Prostate gland (tissue), 2 donors: ENCODE measurements at regions not wholly inside any gene's neighbourhood (a gene's known extent, or its start where the extent isn't known, plus 50 kb on each side); places are given as distances from the start of the nearest gene placed in this dataset.

Experiments
- DNase-seq: peaks from one replicate; pipeline ENCODE4 v3.0.0-alpha.2; 2019; ENCODE audit warnings: low spot score
- H3K27ac ChIP-seq, 2 donors: fragments of 200-600 bp; sonication (generic); 2 replicates each; pipeline ENCODE4 v1.5.1; 2017 to 2019
- H3K27me3 ChIP-seq: fragments of 200-600 bp; sonication (generic); replicated peaks from 2 replicates; pipeline ENCODE4 v1.5.1; 2019; ENCODE audit not compliant: insufficient read depth
- H3K36me3 ChIP-seq, 2 donors: fragments of 200-600 bp; sonication (generic); 1 replicate in 1 of 2; 2 replicates in 1 of 2; pipeline versions ENCODE4 v1.5.1 to v1.8.1; 2017 to 2019
- H3K4me1 ChIP-seq: fragments of 200-600 bp; sonication (generic); replicated peaks from 2 replicates; pipeline ENCODE4 v1.5.1; 2019
- H3K4me3 ChIP-seq, 2 donors: fragments of 200-600 bp; sonication (generic); 2 replicates each; pipeline ENCODE4 v1.5.1; 2017 to 2019
- H3K9me3 ChIP-seq: fragments of 200-600 bp; sonication (generic); 2 replicates; pipeline ENCODE4 v1.5.1; 2017
- POLR2A ChIP-seq: fragments of 450-650 bp; IDR thresholded peaks from one replicate; pipeline ENCODE4 v1.6.1; 2016; ENCODE audit warnings: antibody characterized with exemption, mild to moderate bottlenecking
- POLR2AphosphoS5 ChIP-seq: sonication (generic); formaldehyde crosslinking; IDR thresholded peaks from one replicate; pipeline ENCODE4 v1.6.1; 2017; ENCODE audit warnings: antibody characterized with exemption
- WGBS: methylation state at CpG from one replicate; pipeline ENCODE4 v1.1.5; 2018; 5-methylcytosine and 5-hydroxymethylcytosine counted together
- intact Hi-C: fragments of 100-400 bp; cut with DNase I; formaldehyde crosslinking; loops from one replicate; pipeline ENCODE4 v1.14.2; 2022
- TF ChIP-seq, protein P1 (sequence below), 4 experiments: fragments of 200-600 bp in 2 of 4; fragments of 450-650 bp in 2 of 4; sonication (generic) in 2 of 4; IDR thresholded peaks; 1 replicate in 3 of 4; 2 replicates in 1 of 4; pipeline ENCODE4 v1.5.1; 2016 to 2019; ENCODE audit warnings: antibody characterized with exemption in 4 of 4, mild to moderate bottlenecking in 2 of 4, moderate library complexity in 2 of 4

DNA sequence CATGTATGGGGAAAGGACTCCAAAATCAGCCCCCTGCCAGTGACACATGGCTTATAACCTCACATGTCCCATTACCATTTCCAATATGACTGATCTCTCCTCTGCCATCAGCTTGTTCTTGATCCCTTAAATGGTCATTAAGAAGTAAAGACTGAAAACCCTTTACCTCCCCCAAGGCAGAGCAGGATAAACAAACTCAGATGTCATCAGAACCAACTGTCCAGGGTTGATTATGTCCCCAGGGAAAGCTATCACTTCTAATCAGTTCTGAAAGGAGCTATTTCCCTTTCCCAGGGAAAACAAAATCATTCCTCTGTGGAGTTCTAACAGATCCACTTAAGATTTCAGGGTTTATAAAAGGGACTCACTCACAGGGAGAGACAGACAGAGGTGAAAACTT is 350.9 kb downstream of the SUCLA2 start:
- TF ChIP-seq POLR2A (no peak), POLR2AphosphoS5 (no peak)
- TF ChIP-seq, protein P1, sequence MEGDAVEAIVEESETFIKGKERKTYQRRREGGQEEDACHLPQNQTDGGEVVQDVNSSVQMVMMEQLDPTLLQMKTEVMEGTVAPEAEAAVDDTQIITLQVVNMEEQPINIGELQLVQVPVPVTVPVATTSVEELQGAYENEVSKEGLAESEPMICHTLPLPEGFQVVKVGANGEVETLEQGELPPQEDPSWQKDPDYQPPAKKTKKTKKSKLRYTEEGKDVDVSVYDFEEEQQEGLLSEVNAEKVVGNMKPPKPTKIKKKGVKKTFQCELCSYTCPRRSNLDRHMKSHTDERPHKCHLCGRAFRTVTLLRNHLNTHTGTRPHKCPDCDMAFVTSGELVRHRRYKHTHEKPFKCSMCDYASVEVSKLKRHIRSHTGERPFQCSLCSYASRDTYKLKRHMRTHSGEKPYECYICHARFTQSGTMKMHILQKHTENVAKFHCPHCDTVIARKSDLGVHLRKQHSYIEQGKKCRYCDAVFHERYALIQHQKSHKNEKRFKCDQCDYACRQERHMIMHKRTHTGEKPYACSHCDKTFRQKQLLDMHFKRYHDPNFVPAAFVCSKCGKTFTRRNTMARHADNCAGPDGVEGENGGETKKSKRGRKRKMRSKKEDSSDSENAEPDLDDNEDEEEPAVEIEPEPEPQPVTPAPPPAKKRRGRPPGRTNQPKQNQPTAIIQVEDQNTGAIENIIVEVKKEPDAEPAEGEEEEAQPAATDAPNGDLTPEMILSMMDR (IDR thresholded peaks at IDR 0.05): no peak
- no peak for DNase-seq
- H3K27ac ChIP-seq: no peak overlapping the region
- no peaks in the 10 kb centered on the region for H3K4me1 ChIP-seq
- H3K4me3 ChIP-seq: no peak overlapping the region
- no peaks in the 10 kb centered on the region for H3K36me3 ChIP-seq
- intact Hi-C loops: no loop called here
- no peaks in the 10 kb centered on the region for H3K9me3 ChIP-seq
- no peaks in the 10 kb centered on the region for H3K27me3 ChIP-seq

DNA sequence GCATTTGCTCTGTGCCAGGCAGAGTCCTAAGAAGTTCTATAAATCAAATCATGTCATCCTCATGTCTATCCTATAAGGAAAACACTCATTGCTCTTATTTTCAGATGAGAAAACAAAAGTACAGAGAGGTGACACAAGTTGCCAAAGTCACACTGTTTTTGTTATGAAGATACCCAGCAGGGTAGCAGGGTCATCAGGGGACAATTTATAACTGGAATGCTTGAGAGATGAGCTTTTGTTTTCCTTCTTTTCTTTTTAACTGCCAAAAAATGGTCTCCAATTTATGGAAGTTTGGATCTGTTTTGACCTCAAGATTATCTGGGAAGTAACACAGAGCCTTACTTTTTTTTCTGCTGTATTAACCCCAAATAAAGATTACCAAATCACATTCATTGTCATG is 354.1 kb downstream of the SUCLA2 start:
- H3K4me3 ChIP-seq: no peak overlapping the region
- DNase-seq: no peak
- no peaks in the 10 kb centered on the region for H3K27me3 ChIP-seq
- H3K27ac ChIP-seq: no peak overlapping the region
- intact Hi-C loops: no loop called here
- H3K36me3 ChIP-seq: no peaks in the 10 kb centered on the region
- H3K9me3 ChIP-seq: no peaks in the 10 kb centered on the region
- no peaks in the 10 kb centered on the region for H3K4me1 ChIP-seq
- TF ChIP-seq POLR2A (no peak), POLR2AphosphoS5 (no peak)
- TF ChIP-seq, protein P1 (IDR thresholded peaks at IDR 0.05): no peak

DNA sequence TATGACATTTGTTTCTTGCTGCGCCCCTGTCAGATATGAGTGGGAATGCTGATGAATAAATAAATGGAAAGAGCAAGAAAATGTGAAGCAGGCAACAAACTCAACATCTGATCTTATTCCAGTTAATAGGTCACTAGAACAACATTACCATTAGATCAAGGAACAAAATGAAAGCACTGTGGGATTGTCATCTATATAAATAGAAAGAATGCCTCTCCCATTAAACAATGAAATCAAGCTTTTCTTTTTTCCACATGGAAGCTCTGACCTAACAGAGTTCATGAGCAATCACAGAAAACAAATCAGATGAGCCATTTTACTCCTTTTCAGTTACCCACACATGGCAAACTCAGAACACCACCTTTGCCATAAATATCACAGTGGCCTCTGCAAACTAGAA is 354.8 kb downstream of the SUCLA2 start:
- no peak overlapping the region for H3K27ac ChIP-seq
- WGBS: 86% methylated on average over 1 of the region's 1 CpG
- no peaks in the 10 kb centered on the region for H3K27me3 ChIP-seq
- DNase-seq: no peak
- H3K9me3 ChIP-seq: no peaks in the 10 kb centered on the region
- H3K36me3 ChIP-seq: no peaks in the 10 kb centered on the region
- H3K4me3 ChIP-seq: no peak overlapping the region
- intact Hi-C loops: no loop called here
- TF ChIP-seq POLR2A (no peak), POLR2AphosphoS5 (no peak)
- TF ChIP-seq, protein P1 (IDR thresholded peaks at IDR 0.05): no peak
- no peaks in the 10 kb centered on the region for H3K4me1 ChIP-seq

DNA sequence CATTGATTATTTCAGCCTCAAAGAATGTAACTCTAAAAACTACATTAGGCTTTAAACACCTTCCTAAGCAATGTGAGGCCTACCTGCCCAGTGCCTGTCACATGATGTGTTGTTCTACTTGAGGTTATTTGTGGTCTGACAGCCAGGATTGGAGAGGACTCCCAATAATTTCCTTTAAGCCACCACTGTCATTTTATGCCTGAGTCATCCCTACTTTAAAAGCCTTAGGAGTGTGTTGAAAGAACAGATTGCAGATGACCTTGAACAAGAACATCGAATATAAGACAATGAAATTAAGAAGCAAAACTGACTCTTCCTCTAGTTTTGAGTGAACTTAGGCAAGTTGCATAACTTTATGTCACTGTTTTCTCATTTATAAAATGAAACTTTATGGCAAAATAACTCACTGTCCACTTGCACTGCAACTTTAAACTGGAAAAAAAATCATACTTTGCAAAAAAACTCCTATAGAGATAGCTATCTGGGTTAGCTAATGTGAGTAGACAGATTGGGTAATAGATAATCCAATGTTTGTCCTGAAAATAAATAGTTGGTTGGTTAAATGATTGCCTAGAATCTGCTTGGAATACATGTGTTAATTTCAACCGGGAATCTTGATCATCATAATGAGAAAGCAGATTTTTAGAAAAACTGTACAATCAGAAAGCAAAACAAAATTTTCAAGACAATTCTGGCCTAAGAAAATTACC is 361.2 kb downstream of the SUCLA2 start:
- intact Hi-C loops: no loop called here

DNA sequence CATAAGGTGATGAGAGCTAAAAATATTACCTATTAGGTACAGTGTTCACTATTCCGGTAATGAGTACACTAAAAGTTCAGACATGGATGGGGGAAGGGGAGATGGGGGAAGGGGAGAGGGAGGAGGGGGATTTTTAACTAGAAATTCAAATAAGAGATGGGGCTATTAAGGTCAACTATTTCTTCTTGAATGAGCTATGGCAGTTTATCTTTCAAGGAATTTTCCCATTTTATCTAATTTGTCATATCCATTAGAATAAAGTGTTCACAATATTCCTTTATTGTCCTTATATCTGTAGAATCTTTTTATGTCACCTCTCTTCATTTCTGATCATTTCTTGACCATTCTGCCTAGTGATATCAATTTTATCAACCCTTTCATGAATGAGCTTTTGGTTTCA is 362.4 kb downstream of the SUCLA2 start:
- intact Hi-C loops: no loop called here
- Histone ChIP-seq H3K27ac (no peak overlapping the region), H3K4me1 (no peaks in the 10 kb centered on the region), H3K27me3 (no peaks in the 10 kb centered on the region), H3K36me3 (no peaks in the 10 kb centered on the region), H3K4me3 (no peak overlapping the region), H3K9me3 (no peaks in the 10 kb centered on the region)
- DNase-seq: no peak
- TF ChIP-seq, protein P1 (IDR thresholded peaks at IDR 0.05): no peak
- 97% methylated on average over 1 of the region's 1 CpG for WGBS

More for the DNA sequence above, 361.2 kb downstream of the SUCLA2 start:
- H3K4me3 ChIP-seq: no peak overlapping the region
- no peak for TF ChIP-seq POLR2A
- TF ChIP-seq POLR2AphosphoS5: no peak
- TF ChIP-seq, protein P1 (IDR thresholded peaks at IDR 0.05): no peak
- 80% methylated on average over 2 of the region's 2 CpGs for WGBS
- no peak for DNase-seq
- H3K36me3 ChIP-seq: no peaks in the 10 kb centered on the region
- no peak overlapping the region for H3K27ac ChIP-seq
- H3K9me3 ChIP-seq: no peaks in the 10 kb centered on the region
- no peaks in the 10 kb centered on the region for H3K27me3 ChIP-seq
- H3K4me1 ChIP-seq: no peaks in the 10 kb centered on the region
